Mucosa of descending colon (tissue), 3 donors: ENCODE measurements at regions not wholly inside any gene's neighbourhood (a gene's known extent, or its start where the extent isn't known, plus 50 kb on each side); places are given as distances from the start of the nearest gene placed in this dataset.
"Not testable (repeated sequence)": the region's sequence is repeated elsewhere in the genome, so short reads cannot be mapped to it uniquely, and the experiment has no call there.

Experiments used
- ATAC-seq: fragments of 200-7000 bp; cut with Tn5 transposase; one replicate; pipeline ENCODE4 v1.9.1; 2020; ENCODE audit warnings: mild to moderate bottlenecking, moderate library complexity
- DNase-seq, 3 donors: peaks; one replicate each; pipeline ENCODE4 v3.0.0-alpha.2; 2020
- H3K36me3 ChIP-seq: fragments of 200-600 bp; one replicate; pipeline ENCODE4 v1.8.0; 2021; ENCODE audit warnings: low read depth, mild to moderate bottlenecking
- H3K4me1 ChIP-seq: fragments of 200-600 bp; one replicate; pipeline ENCODE4 v1.8.0; 2021; ENCODE audit warnings: low read depth, mild to moderate bottlenecking
- H3K4me3 ChIP-seq: fragments of 200-600 bp; one replicate; pipeline ENCODE4 v1.8.0; 2021; ENCODE audit warnings: mild to moderate bottlenecking
- H3K9me3 ChIP-seq: fragments of 200-600 bp; one replicate; pipeline ENCODE4 v1.8.0; 2021; ENCODE audit warnings: mild to moderate bottlenecking
- CTCF ChIP-seq: fragments of 200-600 bp; IDR thresholded peaks from one replicate; pipeline ENCODE4 v1.8.0; 2022; ENCODE audit warnings: antibody characterized with exemption, mild to moderate bottlenecking
- intact Hi-C, 2 donors: fragments of 100-400 bp; cut with DNase I in 1 of 2; cut with micrococcal nuclease in 1 of 2; formaldehyde crosslinking; loops; one replicate each; pipeline versions ENCODE4 v1.11.0 to v1.11.1; 2022; cut with DNase I, micrococcal nuclease
- donor health status: DM: no; HTN: no; CAD: no; lungs with moderate emphysema.
- donor health status: DM: no; HTN: no; CAD: no.
- donor health status: DM: no; HTN: yes; CAD: no.

GRCh38 chr17:64781014-64781756 is 119.1 kb upstream of the SMURF2 start:
- DNase-seq: peak; percentile 75 to 88 (median 84)
- intact Hi-C loops: no loop called here
- Histone ChIP-seq H3K9me3 (no peaks in the 10 kb centered on the region), H3K36me3 (no peaks in the 10 kb centered on the region), H3K4me1 (peaks cover 45% of the 10 kb centered on the region), H3K4me3 (peak overlapping the region; percentile 0)
- ATAC-seq: peak; percentile 47
- TF ChIP-seq CTCF: no peak

GRCh38 chr17:64780096-64781013 is 118.2 kb upstream of the SMURF2 start:
- intact Hi-C loops: no loop called here
- H3K4me3 ChIP-seq: peak overlapping the region; percentile 0
- H3K36me3 ChIP-seq: no peaks in the 10 kb centered on the region
- no peaks in the 10 kb centered on the region for H3K9me3 ChIP-seq
- DNase-seq: peak; percentile 90 to 94 (median 92)
- TF ChIP-seq CTCF: no peak
- ATAC-seq: peak; percentile 74
- H3K4me1 ChIP-seq: peaks cover 43% of the 10 kb centered on the region

- DNase-seq: peak in 2 of 3 donors; percentile 66 to 67
- H3K4me1 ChIP-seq: peaks cover 43% of the 10 kb centered on the region
- intact Hi-C loops: no loop called here
- peak; percentile 2 for ATAC-seq
- no peaks in the 10 kb centered on the region for H3K36me3 ChIP-seq
- TF ChIP-seq CTCF: no peak
- no peaks in the 10 kb centered on the region for H3K9me3 ChIP-seq
- no peak overlapping the region for H3K4me3 ChIP-seq
Observed at GRCh38 chr17:64779376-64780095, 117.4 kb upstream of the SMURF2 start.

GRCh38 chr17:64779098-64779375 is 116.9 kb upstream of the SMURF2 start:
- H3K4me3 ChIP-seq, intact Hi-C loops, H3K9me3 ChIP-seq, DNase-seq, H3K36me3 ChIP-seq, ATAC-seq: not testable (repeated sequence)
- peaks cover 43% of the 10 kb centered on the region for H3K4me1 ChIP-seq

GRCh38 chr17:64778240-64779097 is 116.4 kb upstream of the SMURF2 start:
- no peak for TF ChIP-seq CTCF
- DNase-seq (peak; percentile 50 to 74 (median 71)), ATAC-seq (peak; percentile 11)
- H3K4me3 ChIP-seq: no peak overlapping the region
- H3K4me1 ChIP-seq: peaks cover 45% of the 10 kb centered on the region
- no peaks in the 10 kb centered on the region for H3K9me3 ChIP-seq
- no peaks in the 10 kb centered on the region for H3K36me3 ChIP-seq
- intact Hi-C loops: no loop called here
